Ureter (tissue), 1 donor: ENCODE measurements at regions not wholly inside any gene's neighbourhood (a gene's known extent, or its start where the extent isn't known, plus 50 kb on each side); places are given as distances from the start of the nearest gene placed in this dataset.
"Not testable (repeated sequence)": the region's sequence is repeated elsewhere in the genome, so short reads cannot be mapped to it uniquely, and the experiment has no call there.

Experiments
- DNase-seq: peaks from one replicate; pipeline ENCODE4 v3.0.0-alpha.2; 2020; ENCODE audit warnings: low spot score
- donor health status: DM: yes; HTN: yes; CAD: no.

GRCh38 chr14:66011855-66012254 lies 474.3 kb upstream of the CCDC196 start:
- no peak for DNase-seq

- DNase-seq: not testable (repeated sequence)
Observed at GRCh38 chr14:66013607-66014006, 472.6 kb upstream of the CCDC196 start.

- no peak for DNase-seq
Observed at GRCh38 chr14:66015071-66015780, 470.9 kb upstream of the CCDC196 start.

- DNase-seq: no peak
Observed at GRCh38 chr14:66017927-66018326, 468.2 kb upstream of the CCDC196 start.

GRCh38 chr14:66022526-66022925 lies 463.6 kb upstream of the CCDC196 start:
- DNase-seq: no peak

- no peak for DNase-seq
Observed at GRCh38 chr14:66025779-66026178, 460.4 kb upstream of the CCDC196 start.

GRCh38 chr14:66031981-66032380 lies 454.2 kb upstream of the CCDC196 start:
- not testable (repeated sequence) for DNase-seq

GRCh38 chr14:66032800-66033199 lies 453.4 kb upstream of the CCDC196 start:
- no peak for DNase-seq

GRCh38 chr14:66036547-66036946 lies 449.6 kb upstream of the CCDC196 start:
- no peak for DNase-seq

GRCh38 chr14:66037361-66037760 lies 448.8 kb upstream of the CCDC196 start:
- DNase-seq: no peak

- no peak for DNase-seq
Observed at GRCh38 chr14:66038212-66038611, 448.0 kb upstream of the CCDC196 start.

- DNase-seq: peak; percentile 47
Observed at GRCh38 chr14:66038618-66039017, 447.6 kb upstream of the CCDC196 start.

- DNase-seq: no peak
Observed at GRCh38 chr14:66039495-66039894, 446.7 kb upstream of the CCDC196 start.

GRCh38 chr14:66041582-66041981 lies 444.6 kb upstream of the CCDC196 start:
- no peak for DNase-seq

GRCh38 chr14:66043921-66044320 lies 442.2 kb upstream of the CCDC196 start:
- no peak for DNase-seq

- no peak for DNase-seq
Observed at GRCh38 chr14:66045572-66046021, 440.6 kb upstream of the CCDC196 start.

GRCh38 chr14:66046035-66046434 lies 440.1 kb upstream of the CCDC196 start:
- no peak for DNase-seq

GRCh38 chr14:66046591-66046990 lies 439.6 kb upstream of the CCDC196 start:
- DNase-seq: no peak

GRCh38 chr14:66056268-66056907 lies 429.8 kb upstream of the CCDC196 start:
- DNase-seq: no peak

- DNase-seq: no peak
Observed at GRCh38 chr14:66056926-66057552, 429.1 kb upstream of the CCDC196 start.

GRCh38 chr14:66065188-66065587 lies 421.0 kb upstream of the CCDC196 start:
- no peak for DNase-seq

- DNase-seq: no peak
Observed at GRCh38 chr14:66066981-66067776, 419.0 kb upstream of the CCDC196 start.
